IPS-20b (cell line): ENCODE measurements at regions not wholly inside any gene's neighbourhood (a gene's known extent, or its start where the extent isn't known, plus 50 kb on each side); places are given as distances from the start of the nearest gene placed in this dataset.

Experiments used
- H3K27ac ChIP-seq: one replicate; pipeline ENCODE4 v1.5.1; 2013; ENCODE audit warnings: low read length
- H3K27me3 ChIP-seq: 2 replicates; pipeline ENCODE4 v1.6.1; 2013; ENCODE audit warnings: mild to moderate bottlenecking, low read length, inconsistent platforms; ENCODE audit not compliant: insufficient read depth
- H3K36me3 ChIP-seq: 2 replicates; pipeline ENCODE4 v1.6.1; 2013; ENCODE audit warnings: low read depth, mild to moderate bottlenecking, inconsistent platforms, low read length, moderate library complexity; ENCODE audit not compliant: insufficient read depth
- H3K4me1 ChIP-seq: 2 replicates; pipeline ENCODE4 v1.6.1; 2013; ENCODE audit warnings: mild to moderate bottlenecking, control low read depth, inconsistent platforms, low read length, moderate library complexity; ENCODE audit not compliant: insufficient read depth
- H3K4me3 ChIP-seq: 2 replicates; pipeline ENCODE4 v1.5.1; 2013; ENCODE audit warnings: mild to moderate bottlenecking, low read length, inconsistent platforms
- H3K9ac ChIP-seq: 2 replicates; pipeline ENCODE4 v1.6.1; 2013; ENCODE audit warnings: low read depth, mild to moderate bottlenecking, inconsistent platforms, low read length, moderate library complexity
- H3K9me3 ChIP-seq: 2 replicates; pipeline ENCODE4 v1.6.1; 2013; ENCODE audit warnings: mild to moderate bottlenecking, low read depth, low read length, inconsistent platforms; ENCODE audit not compliant: insufficient read depth

DNA sequence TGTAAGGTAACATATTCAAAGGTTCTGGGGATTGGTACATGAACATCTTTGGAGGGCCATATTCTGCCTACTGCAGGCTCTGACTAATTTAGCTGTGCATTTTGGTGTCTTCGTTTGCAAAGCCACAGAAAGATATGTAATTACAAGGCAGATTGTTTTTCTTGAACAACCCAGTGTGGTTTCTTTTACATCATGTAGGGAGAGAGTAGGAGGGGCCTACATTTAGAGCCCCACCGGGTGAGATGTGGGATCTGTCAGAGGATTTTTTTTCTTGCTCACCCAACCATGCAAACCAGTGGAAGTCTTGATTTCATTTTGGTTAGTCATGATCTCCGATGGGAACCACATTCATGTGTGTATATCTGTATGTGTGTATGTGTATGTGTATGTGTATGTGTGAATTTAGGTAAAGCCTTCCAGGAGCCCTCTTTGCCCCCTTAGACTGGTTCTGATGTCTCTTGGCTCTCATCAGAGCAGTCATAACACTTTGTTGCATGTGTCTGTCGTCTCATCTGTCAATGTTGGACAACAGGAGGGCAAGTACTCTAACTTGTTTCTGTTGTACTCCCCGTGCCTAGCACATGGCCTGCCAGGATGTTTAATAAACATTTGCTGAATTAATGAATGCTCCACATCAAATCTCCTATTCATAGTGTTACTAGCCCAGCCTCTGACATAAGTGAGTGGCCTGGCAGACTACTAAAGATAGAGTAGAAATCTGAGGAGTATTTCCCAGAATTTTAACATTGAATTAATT is 239.9 kb downstream of the MTX2 start:
- no peaks in the 10 kb centered on the region for H3K36me3 ChIP-seq
- H3K4me3 ChIP-seq, result no peak overlapping the region
- H3K9me3 ChIP-seq, result no peaks in the 10 kb centered on the region
- no peak overlapping the region for H3K9ac ChIP-seq
- no peaks in the 10 kb centered on the region for H3K27me3 ChIP-seq
- H3K4me1 ChIP-seq, result no peaks in the 10 kb centered on the region
- no peak overlapping the region for H3K27ac ChIP-seq

DNA sequence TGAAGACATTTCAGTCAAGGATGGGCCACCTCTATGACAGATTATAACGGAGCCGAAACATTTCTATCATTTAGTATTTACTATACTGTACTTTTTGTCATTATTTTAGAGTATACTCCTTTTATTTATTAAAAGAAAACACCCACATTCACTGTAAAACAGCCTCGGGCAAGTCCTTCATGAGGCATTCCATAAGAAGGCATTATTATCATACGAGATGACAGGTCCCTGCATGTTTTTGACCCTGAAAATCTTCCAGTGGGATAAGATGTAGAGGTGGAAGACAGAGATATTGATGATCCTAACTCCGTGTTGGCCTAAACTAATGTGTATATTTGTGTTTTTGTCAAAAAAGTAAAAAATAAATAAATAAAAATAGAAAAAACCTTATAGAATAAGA is 245.0 kb downstream of the MTX2 start:
- Histone ChIP-seq H3K36me3 (no peaks in the 10 kb centered on the region), H3K27ac (no peak overlapping the region), H3K9me3 (no peaks in the 10 kb centered on the region), H3K4me1 (no peaks in the 10 kb centered on the region), H3K4me3 (no peak overlapping the region), H3K9ac (no peak overlapping the region), H3K27me3 (peaks cover 28% of the 10 kb centered on the region)

DNA sequence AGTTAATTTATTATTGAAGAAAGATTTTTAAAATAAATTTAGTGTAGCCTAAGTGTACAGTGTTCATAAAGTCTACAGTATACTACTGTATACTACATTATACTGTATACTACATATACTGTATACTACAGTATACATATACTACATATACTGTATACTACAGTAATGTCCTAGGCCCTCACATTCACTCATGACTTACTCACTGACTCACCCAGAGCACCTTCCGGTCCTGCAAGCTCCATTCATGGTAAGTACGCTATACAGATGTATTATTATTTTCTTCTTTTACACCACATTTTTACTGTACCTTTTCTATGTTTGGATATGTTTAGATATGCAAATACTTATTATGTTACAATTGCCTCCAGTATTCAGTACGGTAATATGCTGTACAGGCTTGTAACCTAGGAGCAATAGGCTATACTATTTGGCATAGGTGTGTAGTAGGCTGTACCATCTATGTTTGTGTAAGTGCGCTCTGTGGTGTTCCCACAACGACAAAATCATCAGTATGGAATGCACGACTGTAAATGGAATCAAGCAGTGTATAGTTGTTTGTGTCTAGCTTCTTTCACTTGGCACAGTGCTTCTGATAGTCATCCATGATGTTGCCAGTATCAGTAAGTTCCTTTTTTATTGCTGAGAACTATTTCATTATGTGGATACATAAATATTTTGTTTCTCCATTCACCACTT is 245.7 kb downstream of the MTX2 start:
- Histone ChIP-seq H3K4me1 (no peaks in the 10 kb centered on the region), H3K9me3 (no peaks in the 10 kb centered on the region), H3K27me3 (peaks cover 35% of the 10 kb centered on the region), H3K27ac (no peak overlapping the region), H3K9ac (no peak overlapping the region), H3K4me3 (no peak overlapping the region), H3K36me3 (no peaks in the 10 kb centered on the region)

DNA sequence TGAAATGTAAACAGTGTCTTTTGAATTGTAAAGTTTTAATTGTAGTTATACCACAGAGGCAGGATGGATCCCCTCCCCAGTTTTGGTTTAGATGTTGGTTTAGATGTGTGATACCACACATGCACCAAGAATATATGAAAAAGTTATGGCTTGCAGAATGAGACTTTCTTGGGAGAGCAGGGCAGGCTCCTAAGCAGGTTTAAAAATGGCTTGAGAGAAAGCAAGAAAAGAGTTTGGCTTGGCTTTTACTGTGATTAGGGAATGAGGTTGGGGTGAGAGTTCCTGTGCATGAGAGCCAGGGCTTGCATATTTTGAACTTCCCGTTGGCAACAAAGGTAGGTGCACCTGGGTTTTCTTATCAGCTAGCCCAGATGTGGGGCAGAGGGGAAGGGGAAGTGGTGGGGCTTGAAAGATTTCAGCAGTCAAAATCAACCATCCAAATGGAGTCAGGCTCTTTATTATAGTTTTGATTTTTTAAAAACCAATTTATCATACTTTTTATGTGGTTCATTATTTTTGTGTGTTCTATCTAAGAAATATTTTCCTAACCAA is 246.9 kb downstream of the MTX2 start:
- Histone ChIP-seq H3K9me3 (no peaks in the 10 kb centered on the region), H3K27me3 (peaks cover 47% of the 10 kb centered on the region), H3K9ac (no peak overlapping the region), H3K36me3 (no peaks in the 10 kb centered on the region), H3K27ac (no peak overlapping the region), H3K4me1 (no peaks in the 10 kb centered on the region), H3K4me3 (no peak overlapping the region)

DNA sequence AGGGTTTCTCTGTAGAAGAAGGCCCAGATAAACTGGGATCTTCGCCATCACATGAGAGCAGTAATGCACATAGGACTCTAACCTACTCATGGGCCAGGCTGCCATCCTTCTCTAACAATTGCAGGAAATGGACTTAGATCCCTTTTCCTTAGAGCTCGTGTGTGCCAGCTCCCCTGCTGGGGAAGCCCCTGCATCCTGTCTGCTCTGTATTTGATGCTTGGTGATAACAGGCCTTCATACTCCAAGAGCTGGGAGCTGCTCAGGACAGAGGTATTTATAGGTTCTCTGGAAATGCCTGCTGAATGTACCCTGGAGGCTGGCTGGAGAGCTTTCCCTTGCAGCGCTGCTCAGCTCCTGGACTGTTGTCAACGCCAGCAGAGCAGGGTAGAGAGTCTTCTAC is 249.6 kb downstream of the MTX2 start:
- peaks cover 50% of the 10 kb centered on the region for H3K27me3 ChIP-seq
- H3K4me1 ChIP-seq, result no peaks in the 10 kb centered on the region
- no peak overlapping the region for H3K9ac ChIP-seq
- no peaks in the 10 kb centered on the region for H3K9me3 ChIP-seq
- no peak overlapping the region for H3K27ac ChIP-seq
- no peaks in the 10 kb centered on the region for H3K36me3 ChIP-seq
- H3K4me3 ChIP-seq, result no peak overlapping the region

DNA sequence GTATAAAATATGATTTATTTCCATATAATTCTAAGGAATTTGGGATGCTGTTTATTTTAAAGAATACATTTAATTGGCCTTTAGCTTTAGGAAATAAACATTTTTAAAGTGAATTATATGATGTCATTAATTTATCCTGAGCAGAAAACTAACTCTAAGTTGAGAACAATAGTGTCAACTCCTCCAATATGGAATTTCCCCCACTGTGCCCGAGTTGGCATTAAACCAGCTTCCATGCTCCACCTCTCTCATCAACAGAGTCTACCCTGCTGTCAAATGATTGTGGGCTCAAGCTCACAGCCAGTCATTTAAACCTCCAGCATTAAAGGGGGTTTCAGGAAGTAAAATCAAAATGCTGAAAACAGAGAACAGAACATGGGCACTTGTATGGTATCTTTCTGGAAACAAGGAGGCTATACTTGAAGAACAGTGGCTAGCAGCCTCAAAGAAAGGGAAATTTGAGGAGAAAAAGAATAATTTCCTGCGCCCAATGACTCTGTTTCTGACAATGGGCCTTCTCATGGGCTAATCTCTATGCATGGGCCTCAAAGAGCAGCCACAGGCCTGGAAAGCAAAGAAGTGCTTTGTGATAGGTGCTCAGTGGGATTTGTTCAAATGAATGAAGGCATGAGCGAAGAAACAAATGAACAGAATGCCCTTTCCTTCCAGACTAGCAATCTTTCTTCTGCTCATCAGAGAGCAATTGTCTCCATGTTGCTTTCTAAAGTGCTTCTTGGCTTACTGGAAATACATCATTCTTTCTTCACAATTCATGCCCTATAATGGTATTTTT is 252.8 kb downstream of the MTX2 start:
- no peaks in the 10 kb centered on the region for H3K36me3 ChIP-seq
- no peaks in the 10 kb centered on the region for H3K9me3 ChIP-seq
- H3K9ac ChIP-seq, result no peak overlapping the region
- no peak overlapping the region for H3K4me3 ChIP-seq
- peaks cover 43% of the 10 kb centered on the region for H3K27me3 ChIP-seq
- H3K4me1 ChIP-seq, result no peaks in the 10 kb centered on the region
- H3K27ac ChIP-seq, result no peak overlapping the region

DNA sequence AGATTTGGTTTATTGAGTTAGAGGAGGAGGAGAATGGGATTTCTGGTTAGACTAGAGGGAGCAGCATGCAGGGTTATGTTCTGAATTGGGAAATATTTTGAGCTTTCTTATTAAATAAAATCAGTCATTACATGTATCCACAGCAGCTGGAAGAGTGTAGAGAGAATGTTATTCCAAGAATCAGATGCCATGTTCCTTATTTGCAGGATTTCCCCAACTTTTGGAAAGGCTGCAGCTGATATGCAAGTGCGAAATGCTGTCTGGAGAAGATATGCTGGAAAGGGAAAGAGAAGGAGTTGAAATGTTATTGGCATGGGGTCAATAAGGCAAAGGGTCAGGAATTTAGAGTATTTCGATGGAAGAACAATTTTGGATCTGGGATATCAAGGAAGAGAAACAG is 255.8 kb downstream of the MTX2 start:
- H3K9ac ChIP-seq, result no peak overlapping the region
- no peaks in the 10 kb centered on the region for H3K9me3 ChIP-seq
- no peak overlapping the region for H3K4me3 ChIP-seq
- H3K36me3 ChIP-seq, result no peaks in the 10 kb centered on the region
- H3K4me1 ChIP-seq, result no peaks in the 10 kb centered on the region
- peaks cover 13% of the 10 kb centered on the region for H3K27me3 ChIP-seq
- no peak overlapping the region for H3K27ac ChIP-seq

DNA sequence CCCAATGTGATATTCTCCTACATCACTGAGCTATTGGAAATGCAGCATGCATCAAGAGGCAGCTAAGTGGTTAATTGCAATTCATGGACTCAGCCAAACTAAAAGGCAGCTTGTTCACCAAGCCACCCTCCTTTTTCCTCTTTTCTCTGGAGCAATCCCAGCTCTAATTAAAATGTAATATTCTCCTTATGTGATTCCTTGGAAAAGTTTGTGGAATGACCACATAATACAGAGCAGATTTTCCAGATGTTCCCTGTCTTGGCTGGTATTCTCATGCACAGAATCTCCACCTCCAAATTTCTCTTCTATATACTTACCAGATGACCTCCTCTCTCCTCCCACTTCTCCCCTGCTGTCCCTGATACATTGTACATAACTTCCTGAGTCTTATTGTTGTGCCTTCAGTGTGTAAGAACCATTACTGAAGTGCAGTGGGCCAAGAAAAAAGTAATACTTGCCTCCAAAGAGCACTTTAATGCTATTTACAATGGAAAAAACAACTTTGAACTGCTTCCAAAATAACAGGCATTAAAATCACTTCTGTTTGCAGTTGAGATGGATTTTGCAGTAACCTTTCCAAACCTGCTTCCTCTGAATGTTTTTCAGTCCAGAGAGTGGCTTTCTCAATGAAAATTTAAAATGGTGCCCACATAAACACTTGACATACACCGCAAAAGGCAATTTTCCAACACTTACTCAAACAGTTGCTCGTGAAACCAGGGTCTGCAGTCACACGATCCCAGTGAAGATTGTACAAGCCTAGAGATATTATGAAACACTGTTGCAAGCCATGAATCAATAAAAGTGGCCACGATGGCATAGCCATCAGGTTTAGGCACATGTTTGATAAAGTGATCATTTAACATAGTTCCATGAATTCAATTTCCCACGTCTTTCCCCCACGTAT is 258.0 kb downstream of the MTX2 start:
- Histone ChIP-seq H3K36me3 (no peaks in the 10 kb centered on the region), H3K4me3 (no peak overlapping the region), H3K27me3 (no peaks in the 10 kb centered on the region; the same call in 1 of the 2 replicates), H3K4me1 (no peaks in the 10 kb centered on the region), H3K9me3 (no peaks in the 10 kb centered on the region), H3K27ac (no peak overlapping the region), H3K9ac (no peak overlapping the region)

DNA sequence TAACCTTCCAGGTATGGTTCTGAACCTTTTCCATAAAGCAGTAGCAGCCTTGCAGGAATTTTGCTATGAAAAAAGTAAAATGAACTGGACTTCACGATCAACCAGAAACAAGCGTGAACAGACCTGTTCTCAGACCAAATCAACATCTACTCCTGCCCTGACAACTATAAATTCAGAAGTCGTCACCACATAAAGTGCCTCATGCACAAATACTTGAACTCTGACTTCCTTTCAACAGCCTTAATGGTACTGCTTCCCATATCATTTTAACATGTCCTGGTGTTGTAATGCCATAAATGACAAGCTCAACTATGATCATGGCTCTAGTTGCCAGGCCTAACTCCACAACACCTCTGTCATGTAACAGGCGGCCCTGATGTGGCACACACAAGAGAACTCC is 262.4 kb downstream of the MTX2 start:
- Histone ChIP-seq H3K27ac (no peak overlapping the region), H3K9ac (no peak overlapping the region), H3K36me3 (no peaks in the 10 kb centered on the region), H3K4me1 (no peaks in the 10 kb centered on the region), H3K4me3 (no peak overlapping the region), H3K27me3 (no peaks in the 10 kb centered on the region; the same call in 1 of the 2 replicates), H3K9me3 (no peaks in the 10 kb centered on the region)

DNA sequence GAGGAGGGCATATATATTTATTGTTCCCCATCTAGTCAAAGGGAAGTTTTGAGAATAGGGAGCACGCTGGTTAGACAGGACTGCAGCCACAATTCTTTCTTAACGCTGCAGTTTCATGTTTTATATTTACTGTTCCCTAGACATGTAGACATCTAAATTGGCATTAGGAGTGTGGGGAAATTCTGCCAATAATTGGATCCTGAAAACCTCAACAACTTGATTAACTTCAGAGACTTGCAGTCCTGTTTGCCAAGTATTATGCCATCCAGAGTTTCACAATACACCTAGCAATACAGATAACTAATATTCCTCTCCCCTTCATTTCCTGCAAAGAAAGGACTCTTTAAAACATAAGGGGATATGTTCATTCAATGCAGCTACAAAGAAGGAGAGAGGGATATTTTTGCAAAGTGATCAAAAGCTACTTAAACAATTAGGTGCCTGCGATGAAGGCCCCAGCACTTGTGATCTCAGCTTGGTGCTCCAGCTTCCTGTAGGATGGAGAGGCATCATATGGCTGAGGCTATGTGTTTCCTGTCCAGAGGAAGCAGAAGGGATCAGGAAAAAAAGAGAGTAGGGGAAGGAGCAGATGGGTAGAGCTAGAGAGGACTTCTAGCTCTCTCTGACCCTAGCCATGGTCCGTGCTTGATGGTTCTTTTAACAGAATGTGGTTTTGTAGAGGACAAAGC is 264.4 kb downstream of the MTX2 start:
- Histone ChIP-seq H3K27ac (no peak overlapping the region), H3K27me3 (no peaks in the 10 kb centered on the region; the same call in 1 of the 2 replicates), H3K4me3 (no peak overlapping the region), H3K4me1 (no peaks in the 10 kb centered on the region), H3K9me3 (no peaks in the 10 kb centered on the region), H3K9ac (no peak overlapping the region), H3K36me3 (no peaks in the 10 kb centered on the region)
